HepG2 (cell line): ENCODE measurements at regions not wholly inside any gene's neighbourhood (a gene's known extent, or its start where the extent isn't known, plus 50 kb on each side); places are given as distances from the start of the nearest gene placed in this dataset.

ENCODE experiments used
- ADNP ChIP-seq: sonication (generic); formaldehyde crosslinking; IDR thresholded peaks from 2 replicates; pipeline ENCODE4 v1.4.0; 2020; ENCODE audit warnings: missing genetic modification reagents
- EZH2 ChIP-seq: conservative IDR thresholded peaks from 2 replicates; pipeline ENCODE4 v1.6.1; 2012; ENCODE audit warnings: mild to moderate bottlenecking, low read depth, low read length, moderate library complexity
- HNRNPLL ChIP-seq: fragments of 200-400 bp; formaldehyde crosslinking; IDR thresholded peaks from 2 replicates; pipeline ENCODE4 v1.6.1; 2017; ENCODE audit warnings: mild to moderate bottlenecking, low read depth, low read length; ENCODE audit not compliant: poor library complexity, severe bottlenecking
- NFKBIZ ChIP-seq: IDR thresholded peaks from 2 replicates; pipeline ENCODE4 v1.6.1; 2018; ENCODE audit warnings: missing genetic modification reagents, missing compliant biosample characterization
- PRPF4 ChIP-seq: fragments of 200-400 bp; formaldehyde crosslinking; IDR thresholded peaks from 2 replicates; pipeline ENCODE4 v1.6.1; 2016; ENCODE audit warnings: low read length, low read depth; ENCODE audit not compliant: poor library complexity, severe bottlenecking
- SETDB1 ChIP-seq: sonication (generic); formaldehyde crosslinking; IDR thresholded peaks from 2 replicates; pipeline ENCODE4 v1.5.1; 2020; ENCODE audit warnings: missing genetic modification reagents, mild to moderate bottlenecking, borderline replicate concordance
- XBP1 ChIP-seq: sonication (generic); formaldehyde crosslinking; IDR thresholded peaks from 2 replicates; pipeline ENCODE4 v1.5.0; 2020; ENCODE audit warnings: missing genetic modification reagents
- ZNF792 ChIP-seq: IDR thresholded peaks from 2 replicates; pipeline ENCODE4 v1.6.1; 2016

DNA sequence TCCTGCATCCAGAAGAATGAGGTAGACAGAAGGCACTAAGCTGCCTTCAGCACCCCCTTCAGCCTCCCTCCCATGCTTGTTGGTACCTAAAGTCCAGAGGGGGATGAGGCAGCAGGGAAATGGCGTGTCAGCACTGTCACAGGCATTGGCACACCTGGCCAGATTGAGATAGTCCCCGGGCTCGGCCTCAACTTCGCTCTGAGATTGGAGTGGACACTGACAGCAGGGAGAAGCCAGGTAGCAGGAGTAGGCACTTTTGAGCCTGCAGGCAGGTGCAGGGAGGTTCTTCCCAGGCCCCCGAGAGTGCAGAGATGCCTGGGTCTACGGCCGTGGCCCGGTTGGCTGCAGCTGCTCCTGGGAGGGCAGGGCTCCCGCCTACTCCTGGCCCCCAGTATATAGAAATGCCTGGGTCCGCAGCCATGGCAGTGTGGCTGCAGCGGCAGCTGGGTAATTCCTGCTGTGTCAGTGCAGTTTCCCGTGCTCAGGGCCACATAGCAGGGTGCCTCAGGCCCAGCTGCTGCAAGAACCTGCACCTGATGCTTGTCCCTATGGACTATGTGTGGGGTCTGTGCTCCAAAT lies 160.3 kb downstream of the SLITRK6 start:
- TF ChIP-seq XBP1 (no peak), SETDB1 (CRISPR knock-in tag) (no peak), ZNF792 (no peak), NFKBIZ (CRISPR knock-in tag) (no peak), HNRNPLL (no peak), EZH2 (no peak), ADNP (CRISPR knock-in tag) (no peak), PRPF4 (no peak)
